ENCODE measurements at regions not wholly inside any gene's neighbourhood (a gene's known extent, or its start where the extent isn't known, plus 50 kb on each side); places are given as distances from the start of the nearest gene placed in this dataset.

GRCh38 chr3:66831931-66832330, 166.2 kb upstream of the KBTBD8 start:
- TF ChIP-seq BHLHE40 (IDR thresholded peaks at IDR 0.05; ENCODE audit: low read length), result no peak
- TF ChIP-seq POLR2A (conservative IDR thresholded peaks at IDR 0.05), result no peak
- no peak for TF ChIP-seq ZNF124 (CRISPR knock-in tag; IDR thresholded peaks at IDR 0.05)
- TF ChIP-seq SIN3A (IDR thresholded peaks at IDR 0.05; ENCODE audit: borderline replicate concordance in 2 of 2, control insufficient read depth in 1 of 2, low read depth in 2 of 2, low read length in 2 of 2), result no peak
- no peak for TF ChIP-seq CTCF (IDR thresholded peaks at IDR 0.05 in 2 of 3, conservative IDR thresholded peaks at IDR 0.05 in 1 of 3; ENCODE audit: insufficient read depth in 2 of 3, low read depth in 1 of 3, low read length in 3 of 3)
- no peak for TF ChIP-seq CBX1 (IDR thresholded peaks at IDR 0.05; ENCODE audit: low read depth)
- no peak for TF ChIP-seq ZNF184 (CRISPR knock-in tag; IDR thresholded peaks at IDR 0.05)
- no peak for TF ChIP-seq NFE2L1 (tag; IDR thresholded peaks at IDR 0.05; ENCODE audit: borderline replicate concordance, low read depth)
- TF ChIP-seq ZNF3 (CRISPR knock-in tag; IDR thresholded peaks at IDR 0.05), result no peak
- no peak for TF ChIP-seq ZNF274 (IDR thresholded peaks at IDR 0.05; ENCODE audit: borderline replicate concordance, low read depth, low read length)
- TF ChIP-seq ZNF263 (CRISPR knock-in tag; IDR thresholded peaks at IDR 0.05; ENCODE audit: borderline replicate concordance), result no peak
